HL-60 (cell line): ENCODE measurements at regions not wholly inside any gene's neighbourhood (a gene's known extent, or its start where the extent isn't known, plus 50 kb on each side); places are given as distances from the start of the nearest gene placed in this dataset.

Experiments
- DNase-seq, 2 experiments: peaks; one replicate each; pipeline ENCODE4 v3.0.0-alpha.2; 2010 to 2020; ENCODE audit warnings: low read depth in 1 of 2, low spot score in 1 of 2
- H3K27ac ChIP-seq: fragments of 250-450 bp; sonication (Bioruptor Pico); replicated peaks from 2 replicates; pipeline ENCODE4 v1.5.1; 2020; ENCODE audit warnings: mild to moderate bottlenecking, moderate library complexity
- H3K27me3 ChIP-seq: fragments of 250-450 bp; sonication (Bioruptor Pico); 2 replicates; pipeline ENCODE4 v1.5.1; 2021; ENCODE audit warnings: mild to moderate bottlenecking, moderate library complexity; ENCODE audit not compliant: insufficient read depth, poor library complexity, severe bottlenecking
- H3K4me3 ChIP-seq: replicated peaks from 2 replicates; pipeline ENCODE4 v1.5.1; 2011; ENCODE audit warnings: mild to moderate bottlenecking, control low read depth, low read length; ENCODE audit not compliant: insufficient read depth
- CTCF ChIP-seq: IDR thresholded peaks from one replicate; pipeline ENCODE4 v1.5.1; 2011; ENCODE audit warnings: low read length, control low read depth, inconsistent platforms; ENCODE audit not compliant: insufficient read depth
- GABPA ChIP-seq: IDR thresholded peaks from 2 replicates; pipeline ENCODE4 v1.6.1; 2012; ENCODE audit warnings: low read depth
- POLR2AphosphoS5 ChIP-seq: IDR thresholded peaks from 2 replicates; pipeline ENCODE4 v1.6.1; 2012; ENCODE audit warnings: low read depth
- REST ChIP-seq: IDR thresholded peaks from 2 replicates; pipeline ENCODE4 v1.6.1; 2012; ENCODE audit warnings: low read depth; ENCODE audit not compliant: insufficient replicate concordance
- SPI1 ChIP-seq: IDR thresholded peaks from 2 replicates; pipeline ENCODE4 v1.6.1; 2012; ENCODE audit warnings: low read depth, mild to moderate bottlenecking, borderline replicate concordance

GRCh38 chr9:20256284-20256948 lies 365.9 kb downstream of the MLLT3 start:
- Histone ChIP-seq H3K27ac (no peak overlapping the region), H3K4me3 (no peak overlapping the region), H3K27me3 (no peaks in the 10 kb centered on the region)
- TF ChIP-seq CTCF, result no peak
- TF ChIP-seq REST, result no peak
- TF ChIP-seq POLR2AphosphoS5, result no peak
- TF ChIP-seq GABPA, result no peak
- TF ChIP-seq SPI1, result no peak
- no peak for DNase-seq

- no peak overlapping the region for H3K27ac ChIP-seq
- H3K4me3 ChIP-seq, result no peak overlapping the region
- TF ChIP-seq GABPA (no peak), REST (no peak), CTCF (no peak), SPI1 (no peak), POLR2AphosphoS5 (no peak)
- H3K27me3 ChIP-seq, result no peaks in the 10 kb centered on the region
- DNase-seq, result no peak
Measured at GRCh38 chr9:20255052-20255451, 367.2 kb downstream of the MLLT3 start.

GRCh38 chr9:20253635-20254034 lies 368.7 kb downstream of the MLLT3 start:
- no peak for DNase-seq
- Histone ChIP-seq H3K27ac (no peak overlapping the region), H3K27me3 (no peaks in the 10 kb centered on the region), H3K4me3 (no peak overlapping the region)
- TF ChIP-seq POLR2AphosphoS5 (no peak), SPI1 (no peak), CTCF (no peak), GABPA (no peak), REST (no peak)
